ENCODE measurements at regions not wholly inside any gene's neighbourhood (a gene's known extent, or its start where the extent isn't known, plus 50 kb on each side); places are given as distances from the start of the nearest gene placed in this dataset.

DNA sequence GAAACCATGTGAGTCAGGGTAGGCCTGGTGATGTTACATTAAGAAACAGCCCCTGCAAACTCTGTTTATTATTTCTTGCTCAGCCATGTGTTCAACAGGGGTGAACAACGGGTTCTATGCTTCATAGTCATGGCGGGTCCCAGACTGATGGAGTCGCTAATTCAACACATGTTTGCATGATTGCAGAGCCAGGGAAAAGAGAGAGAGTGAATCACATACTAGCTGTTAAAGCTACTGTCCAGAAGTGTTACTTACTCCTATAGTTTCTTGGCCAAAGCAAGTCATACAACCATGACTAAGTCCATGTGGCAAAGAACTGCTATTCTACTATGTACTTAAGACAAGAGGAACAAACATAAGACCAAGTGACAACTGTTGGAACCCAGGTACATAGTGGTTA lies 241.2 kb upstream of the SKOR2 start:
- TF ChIP-seq, protein P1, sequence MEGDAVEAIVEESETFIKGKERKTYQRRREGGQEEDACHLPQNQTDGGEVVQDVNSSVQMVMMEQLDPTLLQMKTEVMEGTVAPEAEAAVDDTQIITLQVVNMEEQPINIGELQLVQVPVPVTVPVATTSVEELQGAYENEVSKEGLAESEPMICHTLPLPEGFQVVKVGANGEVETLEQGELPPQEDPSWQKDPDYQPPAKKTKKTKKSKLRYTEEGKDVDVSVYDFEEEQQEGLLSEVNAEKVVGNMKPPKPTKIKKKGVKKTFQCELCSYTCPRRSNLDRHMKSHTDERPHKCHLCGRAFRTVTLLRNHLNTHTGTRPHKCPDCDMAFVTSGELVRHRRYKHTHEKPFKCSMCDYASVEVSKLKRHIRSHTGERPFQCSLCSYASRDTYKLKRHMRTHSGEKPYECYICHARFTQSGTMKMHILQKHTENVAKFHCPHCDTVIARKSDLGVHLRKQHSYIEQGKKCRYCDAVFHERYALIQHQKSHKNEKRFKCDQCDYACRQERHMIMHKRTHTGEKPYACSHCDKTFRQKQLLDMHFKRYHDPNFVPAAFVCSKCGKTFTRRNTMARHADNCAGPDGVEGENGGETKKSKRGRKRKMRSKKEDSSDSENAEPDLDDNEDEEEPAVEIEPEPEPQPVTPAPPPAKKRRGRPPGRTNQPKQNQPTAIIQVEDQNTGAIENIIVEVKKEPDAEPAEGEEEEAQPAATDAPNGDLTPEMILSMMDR (IDR thresholded peaks at IDR 0.05; ENCODE audit: insufficient read depth, low read depth, low read length), result no peak
- TF ChIP-seq EZH2 (IDR thresholded peaks at IDR 0.05; ENCODE audit: insufficient read depth, low read length), result no peak

Measured in astrocyte (in vitro differentiated cells and primary cell).